ENCODE measurements at regions not wholly inside any gene's neighbourhood (a gene's known extent, or its start where the extent isn't known, plus 50 kb on each side); places are given as distances from the start of the nearest gene placed in this dataset.
"Not testable (repeated sequence)": the region's sequence is repeated elsewhere in the genome, so short reads cannot be mapped to it uniquely, and the experiment has no call there.

DNA sequence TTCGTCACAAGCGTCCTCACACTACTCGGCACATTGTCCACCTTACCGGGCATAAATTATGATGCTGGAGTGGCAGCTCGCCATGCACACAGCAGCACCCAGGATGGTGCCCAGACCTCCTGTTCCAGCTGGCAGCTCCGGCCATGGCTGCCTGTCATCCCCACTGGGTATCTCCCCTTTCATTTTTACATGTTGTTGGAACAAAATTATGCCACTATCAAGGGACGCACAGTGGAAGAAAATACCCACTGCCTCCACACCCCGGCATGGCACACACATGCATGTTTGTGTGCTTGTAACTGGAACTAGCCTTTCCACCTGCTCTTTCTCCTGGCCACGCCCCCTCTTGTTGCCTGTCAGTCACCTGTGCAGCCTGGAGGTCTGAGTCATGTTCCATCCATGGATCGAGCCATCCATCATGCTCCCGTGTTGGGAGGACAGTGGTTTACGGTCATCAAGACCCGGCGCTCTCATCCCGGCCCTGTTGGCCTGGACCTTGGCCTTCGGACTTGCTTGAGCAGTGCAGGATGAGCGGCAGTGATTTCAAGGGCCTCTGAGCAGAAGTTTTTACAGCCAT, 1069.6 kb downstream of the BRD1 start:
- DNase-seq (ENCODE audit: low read depth): no peak

DNA sequence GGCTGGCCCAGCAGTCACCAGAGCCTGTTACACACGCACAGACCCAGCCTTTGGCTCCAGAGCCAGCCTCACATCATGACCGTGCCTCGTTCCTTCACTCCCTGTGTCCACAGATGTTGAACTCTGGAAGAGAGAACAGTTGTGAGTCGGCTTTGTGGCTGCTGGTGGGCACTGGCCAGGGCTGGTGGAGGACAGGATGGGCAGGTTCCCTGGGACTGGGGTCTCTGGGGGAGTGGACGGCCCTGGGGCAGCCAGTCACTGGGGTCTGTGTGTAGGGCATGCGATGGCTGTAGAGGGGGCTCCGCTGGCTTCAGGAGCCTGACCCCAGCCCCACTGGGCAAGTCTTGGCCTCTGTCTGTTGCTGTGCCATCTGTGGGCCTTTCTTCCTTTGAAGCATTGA, 1070.1 kb downstream of the BRD1 start:
- DNase-seq (ENCODE audit: low read depth): no peak

DNA sequence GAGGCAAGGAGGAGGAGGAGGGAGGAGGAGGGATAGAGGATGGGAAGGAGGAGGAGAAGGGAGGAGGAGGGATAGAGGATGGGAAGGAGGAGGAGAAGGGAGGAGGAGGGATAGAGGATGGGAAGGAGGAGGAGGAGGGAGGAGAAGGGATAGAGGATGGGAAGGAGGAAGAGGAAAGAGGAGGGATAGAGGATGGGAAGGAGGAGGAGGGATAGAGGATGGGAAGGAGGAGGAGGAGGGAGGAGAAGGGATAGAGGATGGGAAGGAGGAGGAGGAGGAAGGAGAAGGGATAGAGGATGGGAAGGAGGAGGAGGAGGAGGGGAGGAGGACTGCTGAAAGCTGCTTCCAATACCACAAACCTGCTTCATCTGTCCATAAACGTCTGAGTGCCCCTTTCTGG, 1070.5 kb downstream of the BRD1 start:
- not testable (repeated sequence) for DNase-seq (ENCODE audit: low read depth)

- no peak for DNase-seq (ENCODE audit: low read depth)
Observed at GRCh38 chr22:48756146-48757111, 1071.2 kb downstream of the BRD1 start.

- no peak for DNase-seq (ENCODE audit: low read depth)
Observed at GRCh38 chr22:48755059-48755949, 1072.4 kb downstream of the BRD1 start.

GRCh38 chr22:48754611-48755058, 1073.0 kb downstream of the BRD1 start:
- no peak for DNase-seq (ENCODE audit: low read depth)

DNA sequence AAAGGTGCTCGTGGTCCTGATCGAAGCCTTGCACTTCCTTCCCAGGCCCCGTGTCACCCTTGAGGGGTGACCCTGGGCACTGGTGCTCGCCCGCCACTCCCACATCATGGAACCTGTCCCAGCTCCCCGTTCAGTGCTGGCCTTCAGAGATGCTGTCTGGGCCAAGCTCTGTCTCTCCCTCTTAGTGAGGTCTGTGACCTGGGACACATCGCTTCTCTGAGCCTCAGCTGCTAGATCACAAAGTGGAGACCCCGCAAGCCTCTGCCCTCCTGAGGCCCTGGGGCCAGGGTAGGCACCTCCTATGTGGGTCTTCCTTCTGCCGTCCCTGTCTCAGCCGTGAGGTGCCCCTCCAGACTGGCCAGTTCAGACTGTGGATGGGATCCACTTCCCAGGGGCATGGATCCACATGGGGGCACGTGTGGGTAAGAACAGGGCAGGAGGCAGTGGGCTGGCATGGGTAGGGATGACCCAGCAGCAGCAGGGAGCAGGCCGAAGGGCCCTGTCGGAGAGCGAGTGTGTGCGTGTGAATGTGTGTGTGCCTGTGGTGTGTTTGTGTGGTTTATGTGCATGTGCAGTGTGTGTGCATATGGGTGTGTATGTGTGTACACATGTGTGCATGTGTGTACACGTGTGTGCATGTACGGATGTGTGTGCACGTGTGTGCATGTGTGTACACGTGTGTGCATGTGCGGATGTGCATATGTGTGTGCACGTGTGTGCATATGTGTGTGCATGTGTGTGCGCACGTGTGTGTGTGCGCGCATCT, 1073.7 kb downstream of the BRD1 start:
- no peak for DNase-seq (ENCODE audit: low read depth)

DNA sequence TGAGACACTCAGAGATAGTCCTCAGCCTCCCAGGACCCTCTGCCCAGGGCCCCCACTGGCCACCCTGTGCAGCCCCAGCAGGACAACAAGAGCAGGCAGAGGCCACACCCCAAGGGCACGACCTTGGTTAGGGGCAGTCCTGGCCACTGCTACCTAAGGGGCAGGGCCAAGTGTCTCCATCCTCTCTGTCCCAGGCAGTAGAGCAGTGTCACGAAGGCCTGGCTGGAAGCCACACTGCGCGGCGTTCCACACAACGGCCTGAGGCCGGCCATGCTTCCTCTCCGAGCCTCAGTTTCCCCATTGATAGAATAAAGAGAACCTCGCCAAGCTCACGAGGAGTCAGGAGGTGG, 1074.3 kb downstream of the BRD1 start:
- no peak for DNase-seq (ENCODE audit: low read depth)

- DNase-seq (ENCODE audit: low read depth): no peak
Observed at GRCh38 chr22:48752451-48753380, 1075.0 kb downstream of the BRD1 start.

- no peak for DNase-seq (ENCODE audit: low read depth)
Observed at GRCh38 chr22:48751539-48752437, 1075.9 kb downstream of the BRD1 start.

DNA sequence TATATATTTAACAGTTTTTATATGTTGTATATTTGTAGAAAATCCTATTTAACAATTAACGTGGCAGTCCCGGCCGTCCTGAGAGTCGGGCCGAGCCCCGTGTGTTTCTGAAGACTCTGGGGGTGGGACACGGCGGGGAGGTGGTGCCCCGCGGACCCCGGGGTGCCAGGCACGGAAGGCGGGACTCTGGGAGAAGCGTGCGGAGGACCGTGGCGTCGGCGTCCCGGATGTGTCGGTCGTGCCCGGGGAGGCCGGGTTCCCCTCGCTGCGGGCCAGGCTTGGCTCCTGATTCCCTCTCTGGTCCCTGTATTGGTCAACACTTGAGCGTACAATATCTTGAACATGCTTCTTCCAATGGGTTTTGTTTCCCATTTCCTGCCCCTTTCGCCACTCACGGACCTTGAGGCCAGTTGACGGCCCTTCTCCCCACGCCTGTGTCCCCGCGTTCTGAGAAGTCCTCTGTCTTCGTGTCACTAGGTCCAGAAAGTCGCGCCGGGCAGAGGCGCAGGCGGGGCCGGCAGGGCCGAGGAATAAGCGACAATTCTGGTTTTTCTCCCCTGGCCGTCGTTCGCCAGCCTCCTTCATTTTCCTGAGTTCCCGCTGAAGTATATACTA, 1076.7 kb downstream of the BRD1 start:
- no peak for DNase-seq (ENCODE audit: low read depth)

DNA sequence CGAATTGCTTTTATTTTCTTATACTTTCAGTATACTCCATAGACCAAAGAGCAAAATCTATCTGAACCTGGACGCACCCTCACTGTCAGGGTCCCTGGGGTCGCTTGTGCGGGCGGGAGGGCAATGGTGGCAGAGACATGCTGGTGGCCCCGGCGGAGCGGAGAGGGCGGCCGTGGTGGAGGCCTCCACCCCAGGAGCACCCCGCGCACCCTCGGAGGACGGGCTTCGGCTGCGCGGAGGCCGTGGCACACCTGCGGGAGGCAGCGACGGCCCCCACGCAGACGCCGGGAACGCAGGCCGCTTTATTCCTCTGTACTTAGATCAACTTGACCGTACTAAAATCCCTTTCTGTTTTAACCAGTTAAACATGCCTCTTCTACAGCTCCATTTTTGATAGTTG, 1077.4 kb downstream of the BRD1 start:
- no peak for DNase-seq (ENCODE audit: low read depth)

- DNase-seq (ENCODE audit: low read depth): no peak
Observed at GRCh38 chr22:48749555-48750227, 1078.0 kb downstream of the BRD1 start.

GRCh38 chr22:48748860-48749554, 1078.7 kb downstream of the BRD1 start:
- DNase-seq (ENCODE audit: low read depth): no peak

DNA sequence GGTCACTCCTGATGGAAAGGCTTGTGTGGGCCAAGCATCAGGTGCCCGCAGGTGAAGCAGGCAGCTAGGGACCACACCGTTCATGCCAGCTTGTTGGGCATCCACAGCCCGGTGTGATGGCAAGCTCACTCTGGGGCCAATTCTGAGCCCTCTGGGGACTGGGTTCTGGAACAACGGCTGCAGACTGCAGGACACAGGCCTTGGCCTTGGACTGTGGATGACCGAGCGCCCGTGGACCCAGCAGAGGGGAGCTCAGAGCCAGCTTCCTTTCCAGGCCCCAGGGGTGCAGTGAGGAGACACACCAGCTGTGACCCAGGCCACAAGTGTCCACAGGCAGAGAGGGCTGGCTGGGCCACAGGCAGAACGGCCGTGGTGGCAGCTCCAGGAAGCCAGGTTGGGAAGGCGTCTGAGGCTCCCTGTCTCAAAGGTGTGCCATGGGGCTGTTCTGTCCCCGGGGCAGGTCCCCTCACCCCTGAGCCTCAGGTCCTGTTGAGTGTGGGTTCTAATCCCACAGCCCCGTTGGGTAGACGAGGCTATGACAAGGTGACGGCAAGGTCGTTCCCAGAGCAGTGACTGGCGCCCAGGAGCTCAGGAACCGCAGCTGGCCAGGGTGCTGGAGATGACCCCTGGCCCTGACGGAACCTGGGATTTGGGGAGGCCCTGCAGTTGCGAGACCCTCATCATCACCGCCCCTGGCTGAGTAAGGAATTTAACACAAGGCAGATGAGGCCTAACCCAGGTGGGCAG, 1079.4 kb downstream of the BRD1 start:
- DNase-seq (ENCODE audit: low read depth): no peak

GRCh38 chr22:48746789-48747425, 1080.8 kb downstream of the BRD1 start:
- DNase-seq (ENCODE audit: low read depth): no peak
